Breast epithelium (tissue), 3 donors: ENCODE measurements at regions not wholly inside any gene's neighbourhood (a gene's known extent, or its start where the extent isn't known, plus 50 kb on each side); places are given as distances from the start of the nearest gene placed in this dataset.

Experiments
- POLR2A ChIP-seq: fragments of 450-650 bp; IDR thresholded peaks from one replicate; pipeline ENCODE4 v1.6.1; 2016; ENCODE audit warnings: antibody characterized with exemption, mild to moderate bottlenecking, moderate library complexity
- POLR2AphosphoS5 ChIP-seq, 3 donors: sonication (generic); formaldehyde crosslinking; IDR thresholded peaks; one replicate each; pipeline ENCODE4 v1.6.1; 2017; ENCODE audit warnings: antibody characterized with exemption in 3 of 3
- TF ChIP-seq, protein P1 (sequence below), 3 donors: fragments of 450-650 bp; IDR thresholded peaks; one replicate each; pipeline ENCODE4 v1.5.1; 2016 to 2017; ENCODE audit warnings: antibody characterized with exemption in 3 of 3, mild to moderate bottlenecking in 3 of 3, moderate library complexity in 3 of 3

DNA sequence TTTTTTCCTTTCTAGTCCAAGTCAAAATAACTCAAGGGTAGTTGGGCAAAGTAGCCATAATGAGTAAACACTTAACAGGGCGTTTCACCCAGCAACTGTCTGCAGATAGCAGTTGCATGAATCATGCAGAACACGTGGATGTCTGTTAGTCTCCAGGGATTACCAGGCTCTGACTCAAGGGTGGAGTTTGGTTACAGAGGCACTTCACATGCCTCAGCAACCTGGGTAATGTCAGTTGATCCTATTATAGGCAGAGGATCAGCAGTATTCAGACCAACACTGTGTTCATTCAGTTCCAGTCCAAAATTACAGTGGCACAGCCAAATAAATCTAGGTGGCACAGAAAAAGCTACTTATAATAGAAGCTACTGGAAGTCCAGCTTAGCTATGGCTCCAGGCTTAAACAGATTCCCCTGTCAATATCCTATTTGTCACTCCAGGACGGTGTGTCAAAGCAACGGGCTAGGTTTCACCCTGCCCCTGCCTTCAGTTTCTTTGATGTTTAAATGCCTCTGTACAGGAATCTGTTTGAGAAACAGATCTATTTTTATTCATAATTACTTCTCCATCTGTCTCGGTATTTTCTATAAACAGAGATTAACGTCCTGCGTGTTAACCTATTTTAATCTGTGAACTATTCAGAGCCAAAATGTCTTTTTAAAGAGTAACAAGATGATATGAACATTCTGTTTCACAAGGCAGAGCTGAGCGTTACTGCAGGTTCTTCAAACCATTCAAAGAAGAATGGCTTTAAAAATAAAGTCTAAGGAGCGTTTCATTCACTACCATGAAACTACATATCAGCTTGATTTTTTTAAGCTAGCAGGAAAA is 162.6 kb upstream of the AKR1E2 start:
- no peak for TF ChIP-seq POLR2A
- TF ChIP-seq, protein P1, sequence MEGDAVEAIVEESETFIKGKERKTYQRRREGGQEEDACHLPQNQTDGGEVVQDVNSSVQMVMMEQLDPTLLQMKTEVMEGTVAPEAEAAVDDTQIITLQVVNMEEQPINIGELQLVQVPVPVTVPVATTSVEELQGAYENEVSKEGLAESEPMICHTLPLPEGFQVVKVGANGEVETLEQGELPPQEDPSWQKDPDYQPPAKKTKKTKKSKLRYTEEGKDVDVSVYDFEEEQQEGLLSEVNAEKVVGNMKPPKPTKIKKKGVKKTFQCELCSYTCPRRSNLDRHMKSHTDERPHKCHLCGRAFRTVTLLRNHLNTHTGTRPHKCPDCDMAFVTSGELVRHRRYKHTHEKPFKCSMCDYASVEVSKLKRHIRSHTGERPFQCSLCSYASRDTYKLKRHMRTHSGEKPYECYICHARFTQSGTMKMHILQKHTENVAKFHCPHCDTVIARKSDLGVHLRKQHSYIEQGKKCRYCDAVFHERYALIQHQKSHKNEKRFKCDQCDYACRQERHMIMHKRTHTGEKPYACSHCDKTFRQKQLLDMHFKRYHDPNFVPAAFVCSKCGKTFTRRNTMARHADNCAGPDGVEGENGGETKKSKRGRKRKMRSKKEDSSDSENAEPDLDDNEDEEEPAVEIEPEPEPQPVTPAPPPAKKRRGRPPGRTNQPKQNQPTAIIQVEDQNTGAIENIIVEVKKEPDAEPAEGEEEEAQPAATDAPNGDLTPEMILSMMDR (IDR thresholded peaks at IDR 0.05), result no peak
- TF ChIP-seq POLR2AphosphoS5 (IDR thresholded peaks at IDR 0.05), result peak; percentile 83 to 98 (median 85)
